Fibroblast of lung (primary cell): ENCODE measurements at regions not wholly inside any gene's neighbourhood (a gene's known extent, or its start where the extent isn't known, plus 50 kb on each side); places are given as distances from the start of the nearest gene placed in this dataset.

ENCODE experiments used
- CTCF ChIP-seq, 2 donors: IDR thresholded peaks in 1 of 2; conservative IDR thresholded peaks in 1 of 2; 1 replicate in 1 of 2; 2 replicates in 1 of 2; pipeline ENCODE4 v1.5.1; 2011 to 2012; ENCODE audit warnings: low read length in 2 of 2, control low read depth in 1 of 2, inconsistent platforms in 1 of 2, low read depth in 1 of 2, mild to moderate bottlenecking in 1 of 2
- EZH2 ChIP-seq: IDR thresholded peaks from 2 replicates; pipeline ENCODE4 v1.5.1; 2012; ENCODE audit warnings: low read length, control low read depth, mild to moderate bottlenecking; ENCODE audit errors: missing control alignments

DNA sequence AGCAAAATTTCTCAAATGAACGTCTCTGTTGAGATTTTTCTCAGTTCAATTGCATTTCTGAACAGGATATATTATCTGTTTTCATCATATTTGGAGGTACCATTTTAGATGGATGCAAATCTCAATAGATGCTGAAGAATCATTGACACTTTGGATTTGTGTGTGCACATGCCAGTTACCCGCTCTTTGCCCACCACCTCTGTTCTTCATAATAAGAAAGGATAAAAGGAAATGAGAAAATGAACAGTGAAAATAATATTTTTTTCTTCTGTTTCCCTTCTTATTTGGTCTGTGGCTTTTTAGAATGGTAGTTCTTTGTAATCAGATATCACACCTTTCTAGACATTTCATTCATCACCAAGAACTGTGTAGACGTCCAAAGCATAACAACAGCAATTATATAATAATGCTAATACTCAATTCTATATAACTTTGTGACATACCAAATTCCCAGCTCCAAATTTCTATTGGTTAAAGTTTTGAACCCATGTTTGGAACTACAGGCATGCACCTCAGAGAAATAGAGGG, 256.7 kb upstream of the SATB1 start:
- TF ChIP-seq CTCF (conservative IDR thresholded peaks at IDR 0.05 in 1 of 2, IDR thresholded peaks at IDR 0.05 in 1 of 2; ENCODE audit: low read depth in 1 of 2, low read length in 2 of 2) (no peak), EZH2 (no peak)
